ENCODE measurements at regions not wholly inside any gene's neighbourhood (a gene's known extent, or its start where the extent isn't known, plus 50 kb on each side); places are given as distances from the start of the nearest gene placed in this dataset.

- intact Hi-C loops (cut with micrococcal nuclease), result no loop called here
- H3K4me1 Mint-ChIP-seq, result no peaks in the 10 kb centered on the region
- peaks cover 16% of the 10 kb centered on the region for H3K27me3 Mint-ChIP-seq
- no peaks in the 10 kb centered on the region for H3K9me3 Mint-ChIP-seq
- no peaks in the 10 kb centered on the region for H3K36me3 Mint-ChIP-seq (ENCODE audit: low read depth)
- no peak for DNase-seq
- no peak overlapping the region for H3K27ac Mint-ChIP-seq
- no peak overlapping the region for H3K4me3 Mint-ChIP-seq
Observed at GRCh38 chr18:75483662-75484061, 56.2 kb upstream of the SMIM21 start.

GRCh38 chr18:75482880-75483279 is 55.4 kb upstream of the SMIM21 start:
- no peaks in the 10 kb centered on the region for H3K4me1 Mint-ChIP-seq
- H3K27me3 Mint-ChIP-seq, result peaks cover 15% of the 10 kb centered on the region
- no peaks in the 10 kb centered on the region for H3K36me3 Mint-ChIP-seq (ENCODE audit: low read depth)
- H3K27ac Mint-ChIP-seq, result no peak overlapping the region
- intact Hi-C loops (cut with micrococcal nuclease), result no loop called here
- no peaks in the 10 kb centered on the region for H3K9me3 Mint-ChIP-seq
- H3K4me3 Mint-ChIP-seq, result no peak overlapping the region
- DNase-seq, result no peak

GRCh38 chr18:75480487-75480886 is 53.0 kb upstream of the SMIM21 start:
- Mint-ChIP-seq H3K4me1 (no peaks in the 10 kb centered on the region), H3K9me3 (no peaks in the 10 kb centered on the region), H3K36me3 (ENCODE audit: low read depth) (no peaks in the 10 kb centered on the region), H3K4me3 (no peak overlapping the region), H3K27me3 (peaks cover 11% of the 10 kb centered on the region), H3K27ac (no peak overlapping the region)
- intact Hi-C loops (cut with micrococcal nuclease), result no loop called here
- no peak for DNase-seq

- Mint-ChIP-seq H3K36me3 (ENCODE audit: low read depth) (no peaks in the 10 kb centered on the region), H3K27me3 (peaks cover 11% of the 10 kb centered on the region), H3K27ac (no peak overlapping the region), H3K4me1 (no peaks in the 10 kb centered on the region), H3K4me3 (no peak overlapping the region), H3K9me3 (no peaks in the 10 kb centered on the region)
- peak; percentile 61 for DNase-seq
- intact Hi-C loops (cut with micrococcal nuclease), result loop anchor here (2.0 kb wide), 1 partner anchor 826 kb away; no protein-coding TSS in a partner anchor
Observed at GRCh38 chr18:75478996-75479880, 51.7 kb upstream of the SMIM21 start.

GRCh38 chr18:75477900-75478299 is 50.4 kb upstream of the SMIM21 start:
- no peaks in the 10 kb centered on the region for H3K36me3 Mint-ChIP-seq (ENCODE audit: low read depth)
- peaks cover 6% of the 10 kb centered on the region for H3K27me3 Mint-ChIP-seq
- H3K27ac Mint-ChIP-seq, result no peak overlapping the region
- intact Hi-C loops (cut with micrococcal nuclease), result loop anchor here (2.0 kb wide), 1 partner anchor 825 kb away; no protein-coding TSS in a partner anchor
- H3K4me3 Mint-ChIP-seq, result no peak overlapping the region
- no peaks in the 10 kb centered on the region for H3K4me1 Mint-ChIP-seq
- no peaks in the 10 kb centered on the region for H3K9me3 Mint-ChIP-seq
- peak; percentile 40 for DNase-seq
